A549 (cell line): ENCODE measurements at regions not wholly inside any gene's neighbourhood (a gene's known extent, or its start where the extent isn't known, plus 50 kb on each side); places are given as distances from the start of the nearest gene placed in this dataset.

Experiments used
- ATAC-seq, 2 experiments: fragments of 200-7000 bp in 1 of 2; fragments of >200 bp in 1 of 2; cut with Nextera tagmentation in 1 of 2; cut with Tn5 transposase in 1 of 2; 3 replicates each; pipeline versions ENCODE4 v1.8.0 to v1.9.1; 2018 to 2020; ENCODE audit warnings: mild to moderate bottlenecking in 1 of 2, moderate library complexity in 1 of 2
- CTCF ChIA-PET: fragments of 300-600 bp; sonication (Branson Sonifier 250); formaldehyde crosslinking; extraction: SDS; loops from one replicate; lab custom pipeline; 2021; ENCODE audit warnings: antibody characterized with exemption, inconsistent platforms; lab: Yijun Ruan, JAX
- POLR2A ChIA-PET: fragments of 350-600 bp; formaldehyde crosslinking; extraction: SDS; loops from one replicate; lab custom pipeline; 2021; ENCODE audit warnings: antibody characterized with exemption, inconsistent platforms; lab: Yijun Ruan, JAX
- DNase-seq, 2 experiments: peaks; one replicate each; pipeline versions ENCODE4 v3.0.0 to v3.0.0-alpha.2; 2011 to 2016; ENCODE audit warnings: low read depth in 1 of 2, low spot score in 1 of 2
- FAIRE-seq: peaks from 2 replicates; lab custom pipeline; 2011; peaks lifted over from hg19 to GRCh38; lab: Jason Lieb, UNC
- H3K27ac ChIP-seq, 2 experiments: fragments of >200 bp; sonication (Bioruptor Twin); formaldehyde crosslinking; 3 replicates each; pipeline ENCODE4 v1.5.1; 2016 to 2017
- H3K4me1 ChIP-seq: fragments of >200 bp; sonication (Bioruptor Twin); formaldehyde crosslinking; 3 replicates; pipeline ENCODE4 v1.6.1; 2016
- H3K4me2 ChIP-seq: fragments of >200 bp; sonication (Bioruptor Twin); formaldehyde crosslinking; 3 replicates; pipeline ENCODE4 v1.6.1; 2016
- H3K4me3 ChIP-seq: fragments of >200 bp; sonication (Bioruptor Twin); formaldehyde crosslinking; 3 replicates; pipeline ENCODE4 v1.5.1; 2016
- H3K9me3 ChIP-seq: fragments of >200 bp; sonication (Bioruptor Twin); formaldehyde crosslinking; 3 replicates; pipeline ENCODE4 v1.6.1; 2016
- BCL3 ChIP-seq: fragments of >200 bp; sonication (Bioruptor Twin); formaldehyde crosslinking; IDR thresholded peaks from 3 replicates; pipeline ENCODE4 v1.6.1; 2016
- CHD2 ChIP-seq: fragments of 150-350 bp; IDR thresholded peaks from 2 replicates; pipeline ENCODE4 v1.6.1; 2014; ENCODE audit warnings: low read length; ENCODE audit not compliant: partially characterized antibody
- E2F6 ChIP-seq: IDR thresholded peaks from 2 replicates; pipeline ENCODE4 v1.6.1; 2012; ENCODE audit warnings: low read depth, borderline replicate concordance
- EHF ChIP-seq: fragments of 250-450 bp; sonication (Bioruptor Pico); IDR thresholded peaks from 2 replicates; pipeline ENCODE4 v1.5.0; 2020; ENCODE audit warnings: mild to moderate bottlenecking
- EHMT2 ChIP-seq: fragments of 200-600 bp; sonication (generic); IDR thresholded peaks from 2 replicates; pipeline ENCODE4 v1.6.1; 2016; ENCODE audit warnings: antibody characterized with exemption, low read depth, mild to moderate bottlenecking, moderate library complexity
- EP300 ChIP-seq, 2 experiments: fragments of >200 bp; sonication (Bioruptor Twin); formaldehyde crosslinking; IDR thresholded peaks; 2 replicates in 1 of 2; 3 replicates in 1 of 2; pipeline ENCODE4 v1.6.1; 2016 to 2017
- ESRRA ChIP-seq: fragments of 150-350 bp; IDR thresholded peaks from 2 replicates; pipeline ENCODE4 v1.6.1; 2014; ENCODE audit warnings: mild to moderate bottlenecking, low read length, borderline replicate concordance
- FOSB ChIP-seq: fragments of 250-450 bp; sonication (Bioruptor Pico); IDR thresholded peaks from 2 replicates; pipeline ENCODE4 v1.5.0; 2020; ENCODE audit warnings: mild to moderate bottlenecking, moderate library complexity
- FOSL2 ChIP-seq, 2 experiments: fragments of 450-650 bp in 1 of 2; fragments of >200 bp in 1 of 2; sonication (Bioruptor Twin) in 1 of 2; formaldehyde crosslinking; IDR thresholded peaks; 2 replicates each; pipeline versions ENCODE4 v1.5.0 to v1.6.1; 2016 to 2020; ENCODE audit warnings: mild to moderate bottlenecking in 1 of 2, moderate library complexity in 1 of 2
- HES2 ChIP-seq: fragments of >200 bp; sonication (Bioruptor Twin); formaldehyde crosslinking; IDR thresholded peaks from 2 replicates; pipeline ENCODE4 v1.6.1; 2016
- HOXB5 ChIP-seq: fragments of 250-450 bp; sonication (Bioruptor Pico); IDR thresholded peaks from 2 replicates; pipeline ENCODE4 v1.5.0; 2020; ENCODE audit warnings: mild to moderate bottlenecking, moderate library complexity
- JUN ChIP-seq, 2 experiments: fragments of >200 bp; sonication (Bioruptor Twin); formaldehyde crosslinking; IDR thresholded peaks; 2 replicates in 1 of 2; 3 replicates in 1 of 2; pipeline ENCODE4 v1.6.1; 2016 to 2017
- JUNB ChIP-seq: fragments of >200 bp; sonication (Bioruptor Twin); formaldehyde crosslinking; IDR thresholded peaks from 2 replicates; pipeline ENCODE4 v1.6.1; 2016
- KDM1A ChIP-seq: fragments of 200-600 bp; sonication (generic); IDR thresholded peaks from 2 replicates; pipeline ENCODE4 v1.6.1; 2016; ENCODE audit warnings: low read depth, mild to moderate bottlenecking
- KDM5A ChIP-seq: fragments of 200-600 bp; sonication (generic); IDR thresholded peaks from 2 replicates; pipeline ENCODE4 v1.6.1; 2016; ENCODE audit warnings: antibody characterized with exemption, mild to moderate bottlenecking
- MAFK ChIP-seq: fragments of 450-650 bp; IDR thresholded peaks from 2 replicates; pipeline ENCODE4 v1.6.1; 2014; ENCODE audit not compliant: partially characterized antibody
- MAX ChIP-seq: IDR thresholded peaks from 2 replicates; pipeline ENCODE4 v1.6.1; 2012
- NFE2L2 ChIP-seq: fragments of 150-350 bp; conservative IDR thresholded peaks from 2 replicates; pipeline ENCODE4 v1.6.1; 2014; ENCODE audit warnings: low read length
- NR3C1 ChIP-seq: fragments of >200 bp; sonication (Bioruptor Twin); formaldehyde crosslinking; IDR thresholded peaks from 3 replicates; pipeline ENCODE4 v1.6.1; 2017
- POLR2A ChIP-seq: IDR thresholded peaks from 2 replicates; pipeline ENCODE4 v1.6.1; 2012; ENCODE audit warnings: mild to moderate bottlenecking, low read length
- RARB ChIP-seq: fragments of 250-450 bp; sonication (Bioruptor Pico); IDR thresholded peaks from 2 replicates; pipeline ENCODE4 v1.8.0; 2021; ENCODE audit warnings: mild to moderate bottlenecking, moderate library complexity
- RNF2 ChIP-seq: fragments of 200-600 bp; sonication (generic); IDR thresholded peaks from 2 replicates; pipeline ENCODE4 v1.6.1; 2016; ENCODE audit warnings: low read depth, mild to moderate bottlenecking, antibody characterized with exemption, moderate library complexity, borderline replicate concordance
- TP53 ChIP-seq: fragments of 250-450 bp; sonication (Bioruptor Pico); IDR thresholded peaks from 2 replicates; pipeline ENCODE4 v1.5.0; 2021; ENCODE audit warnings: mild to moderate bottlenecking, moderate library complexity
- ZNF302 ChIP-seq: fragments of 250-450 bp; sonication (Bioruptor Pico); IDR thresholded peaks from 2 replicates; pipeline ENCODE4 v1.9.0; 2021; ENCODE audit warnings: inconsistent platforms, mild to moderate bottlenecking, moderate library complexity
- WGBS: methylation state at CpG from one replicate; pipeline ENCODE4 v1.1.6; 2017; ENCODE audit errors: missing lambda C conversion rate; 5-methylcytosine and 5-hydroxymethylcytosine counted together

- no peaks in the 10 kb centered on the region for H3K9me3 ChIP-seq
- FAIRE-seq = no peak
- no peak for DNase-seq
- no peak overlapping the region for H3K4me3 ChIP-seq
- 52% methylated on average over 2 of the region's 2 CpGs for WGBS
- no peaks in the 10 kb centered on the region for H3K4me1 ChIP-seq
- POLR2A ChIA-PET = no interaction called here
- H3K27ac ChIP-seq = no peak overlapping the region
- H3K4me2 ChIP-seq = no peak overlapping the region
- ATAC-seq = no peak
- TF ChIP-seq TP53 (CRISPR knock-in tag) = no peak
- TF ChIP-seq KDM1A = no peak
- no peak for TF ChIP-seq ESRRA
- no peak for TF ChIP-seq RNF2
- no peak for TF ChIP-seq FOSB (CRISPR knock-in tag)
- no peak for TF ChIP-seq KDM5A
- TF ChIP-seq HOXB5 (CRISPR knock-in tag) = no peak
- no peak for TF ChIP-seq NFE2L2
- no peak for TF ChIP-seq ZNF302 (CRISPR knock-in tag)
- TF ChIP-seq JUNB = no peak
- no peak for TF ChIP-seq MAX
- TF ChIP-seq RARB (CRISPR knock-in tag) = no peak
- no peak for TF ChIP-seq HES2
- no peak for TF ChIP-seq EP300 (IDR thresholded peaks at IDR 0.05)
- no peak for TF ChIP-seq POLR2A
- TF ChIP-seq EHMT2 = no peak
- no peak for TF ChIP-seq CHD2
- TF ChIP-seq JUN (IDR thresholded peaks at IDR 0.05) = no peak
- no peak for TF ChIP-seq E2F6
- no peak for TF ChIP-seq BCL3
- CTCF ChIA-PET = interaction anchor here (1.6 kb wide), 1 partner anchor 424 kb away, joined by 5 read pairs; no protein-coding TSS in a partner anchor
Observed at GRCh38 chr1:54493608-54494007, 54.4 kb upstream of the ACOT11 start.

- H3K4me3 ChIP-seq = no peak overlapping the region
- CTCF ChIA-PET = interaction anchor here (0.5 to 3.1 kb wide), 22 partner anchors 8 to 622 kb away, joined by 3 to 36 read pairs (median 4); partner anchors contain the start of gene SSBP3
- ATAC-seq (no peak), DNase-seq (no peak), FAIRE-seq (no peak)
- H3K27ac ChIP-seq = no peak overlapping the region
- peaks cover 10% of the 10 kb centered on the region for H3K4me1 ChIP-seq
- TF ChIP-seq EHF (CRISPR knock-in tag) (no peak), FOSB (CRISPR knock-in tag) (no peak), NFE2L2 (no peak), NR3C1 (no peak), E2F6 (no peak), MAFK (no peak), EP300 (IDR thresholded peaks at IDR 0.05) (no peak), FOSL2 (IDR thresholded peaks at IDR 0.05) (no peak), FOSL2 (CRISPR knock-in tag; IDR thresholded peaks at IDR 0.05) (no peak)
- 52% methylated on average over 14 of the region's 22 CpGs for WGBS
- POLR2A ChIA-PET = no interaction called here
- no peaks in the 10 kb centered on the region for H3K9me3 ChIP-seq
- no peak overlapping the region for H3K4me2 ChIP-seq
Observed at GRCh38 chr1:54490361-54491248, 57.4 kb upstream of the ACOT11 start.
